HG03521 (cell line): ENCODE measurements at regions not wholly inside any gene's neighbourhood (a gene's known extent, or its start where the extent isn't known, plus 50 kb on each side); places are given as distances from the start of the nearest gene placed in this dataset.
"Not testable (repeated sequence)": the region's sequence is repeated elsewhere in the genome, so short reads cannot be mapped to it uniquely, and the experiment has no call there.

ENCODE experiments used
- ATAC-seq: cut with Tn5 transposase; IDR thresholded peaks from one replicate; pipeline ENCODE4 v1.9.1; 2021; ENCODE audit warnings: mild to moderate bottlenecking, moderate library complexity; ENCODE audit not compliant: unreplicated experiment

DNA sequence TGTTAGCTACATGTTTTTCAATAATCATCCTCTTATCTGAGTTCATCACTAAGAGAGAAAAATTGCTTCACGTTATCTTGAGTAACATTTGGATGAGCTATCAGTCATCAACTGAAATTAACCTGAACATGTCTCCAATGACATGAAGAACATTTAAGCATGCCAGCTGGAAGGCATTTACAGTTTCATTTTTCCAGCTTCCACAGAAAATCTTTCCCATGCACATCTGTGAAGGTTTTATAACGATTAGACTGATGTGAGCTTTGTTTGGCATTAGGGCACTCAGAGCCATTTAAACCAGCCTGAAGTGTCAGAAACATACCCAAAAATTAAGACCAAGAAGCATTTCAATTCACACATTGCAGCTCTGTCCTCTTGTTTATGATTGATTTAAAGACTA, 235.8 kb upstream of the ARHGEF26 start:
- ATAC-seq = no peak

DNA sequence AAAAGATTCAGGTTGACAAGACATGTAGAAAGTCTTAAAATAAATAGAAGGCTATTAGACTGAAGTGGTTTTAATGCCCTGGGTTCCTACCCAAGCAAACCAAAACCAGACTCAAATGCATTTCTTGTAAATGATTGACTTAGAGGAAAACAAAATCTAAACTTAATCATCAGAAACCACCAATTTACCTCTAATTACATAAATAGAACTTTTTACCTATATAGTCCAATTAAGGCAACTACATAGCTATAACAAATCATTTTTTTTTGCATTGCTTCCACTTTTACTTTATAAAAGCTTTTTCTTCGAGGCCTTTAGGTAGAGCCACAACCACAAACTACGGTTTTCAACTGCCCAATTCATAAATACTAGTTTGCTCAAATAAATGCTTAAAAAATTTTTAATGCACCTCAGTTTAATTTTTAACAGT, 231.3 kb upstream of the ARHGEF26 start:
- ATAC-seq = no peak

DNA sequence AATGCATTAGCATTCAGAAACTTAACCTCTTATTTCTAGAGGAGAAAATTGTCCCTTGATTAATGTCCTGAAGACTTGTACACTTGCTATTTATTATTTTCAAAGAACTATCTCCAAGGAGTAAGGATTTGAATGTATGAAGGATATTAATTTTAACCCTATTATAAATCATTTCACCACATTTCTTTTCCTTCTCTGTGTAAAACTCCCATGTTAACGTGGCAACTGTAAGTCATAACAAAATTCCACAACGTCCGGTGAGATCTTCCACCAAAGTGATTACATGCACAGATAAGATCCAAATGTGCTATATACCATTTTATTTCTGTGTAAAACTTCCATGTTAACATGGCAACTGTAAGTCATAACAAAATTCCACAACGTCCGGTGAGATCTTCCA, 229.1 kb upstream of the ARHGEF26 start:
- ATAC-seq = no peak

DNA sequence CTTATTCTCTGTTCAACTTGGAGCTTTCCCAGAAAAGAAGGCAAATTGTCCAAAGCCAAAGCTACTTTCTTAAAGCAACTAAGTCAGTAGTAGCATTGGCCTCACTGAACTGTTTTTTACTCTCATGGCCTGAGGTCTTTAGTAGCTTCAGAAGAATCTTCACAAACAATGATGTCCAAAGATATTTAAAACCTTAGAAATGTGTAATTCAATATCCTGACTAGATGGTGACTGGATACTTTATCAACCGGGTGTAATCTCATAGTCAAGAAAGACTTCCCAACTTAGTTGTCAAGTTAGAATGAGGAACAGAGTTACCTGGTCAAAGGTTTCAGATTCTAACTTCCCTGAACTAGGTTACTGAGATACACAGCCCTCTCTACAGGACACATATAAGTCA, 226.3 kb upstream of the ARHGEF26 start:
- no peak for ATAC-seq

DNA sequence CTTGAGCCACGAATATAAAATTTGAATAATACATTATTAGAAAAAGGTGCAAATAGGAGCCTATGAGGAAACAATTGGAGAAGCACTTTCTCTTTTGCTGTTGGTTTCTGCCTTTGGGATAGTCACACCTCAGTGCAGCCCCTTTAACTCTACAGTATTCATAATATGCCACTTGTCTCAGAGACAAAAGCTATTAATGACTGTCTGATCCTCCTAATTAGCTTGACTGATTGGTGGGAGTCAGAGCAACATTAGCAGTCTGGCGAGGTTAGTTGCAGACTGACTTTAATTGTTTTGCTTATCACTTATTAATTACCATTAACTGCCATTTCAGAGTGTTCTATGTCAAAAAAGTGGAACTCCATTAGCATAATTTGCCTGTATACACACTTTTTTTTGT, 225.0 kb upstream of the ARHGEF26 start:
- no peak for ATAC-seq

DNA sequence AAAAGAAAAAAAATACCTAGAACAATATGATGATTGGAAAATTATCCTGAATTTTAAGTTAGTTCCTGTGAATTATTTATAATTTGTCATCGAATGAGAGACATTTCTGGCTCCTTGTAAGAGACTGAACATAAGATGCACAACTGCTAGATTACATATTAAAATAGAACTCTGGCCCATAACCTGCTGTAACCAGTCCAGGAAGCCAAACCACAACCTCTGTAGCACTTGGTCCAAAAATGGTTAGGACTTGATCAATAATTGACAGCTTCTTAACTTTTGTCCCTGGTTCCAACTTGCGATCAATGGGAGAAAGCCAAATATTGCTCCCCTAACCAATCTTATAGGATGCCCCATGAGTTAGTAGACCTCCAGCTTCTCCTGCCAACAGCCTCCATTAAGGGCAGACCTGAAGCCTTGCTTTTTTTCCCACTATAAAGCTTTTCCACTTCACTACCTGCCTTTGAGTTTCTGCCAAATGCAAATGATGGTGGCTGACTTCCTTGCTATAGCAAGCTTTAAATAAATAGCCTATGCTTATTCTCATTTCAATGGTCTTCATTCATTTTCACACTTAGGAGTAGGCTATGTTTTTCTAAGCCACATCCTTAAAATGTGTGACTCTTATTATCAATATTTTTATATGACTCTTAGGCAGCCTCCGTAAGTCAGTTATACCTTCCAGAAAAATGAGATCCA, 224.0 kb upstream of the ARHGEF26 start:
- peak; percentile 54 for ATAC-seq

DNA sequence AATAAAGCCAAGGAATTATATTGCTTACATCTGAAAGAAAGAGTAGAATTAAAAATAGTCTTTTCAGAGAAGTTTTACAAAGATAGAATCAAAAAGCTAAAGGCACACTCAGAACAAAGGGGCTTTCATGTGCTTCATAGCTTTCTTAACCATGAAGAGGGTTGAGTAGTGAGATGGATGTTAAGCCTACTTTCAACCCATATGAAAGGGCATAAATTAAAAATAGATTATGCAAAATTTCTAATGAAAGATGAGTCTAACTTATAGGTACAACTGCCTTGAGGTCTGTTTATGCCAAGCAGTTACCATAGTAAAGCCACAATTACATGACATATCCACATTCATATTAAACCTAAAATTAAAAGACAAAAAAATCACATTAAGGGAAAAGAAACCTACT, 223.3 kb upstream of the ARHGEF26 start:
- ATAC-seq = peak; percentile 85

DNA sequence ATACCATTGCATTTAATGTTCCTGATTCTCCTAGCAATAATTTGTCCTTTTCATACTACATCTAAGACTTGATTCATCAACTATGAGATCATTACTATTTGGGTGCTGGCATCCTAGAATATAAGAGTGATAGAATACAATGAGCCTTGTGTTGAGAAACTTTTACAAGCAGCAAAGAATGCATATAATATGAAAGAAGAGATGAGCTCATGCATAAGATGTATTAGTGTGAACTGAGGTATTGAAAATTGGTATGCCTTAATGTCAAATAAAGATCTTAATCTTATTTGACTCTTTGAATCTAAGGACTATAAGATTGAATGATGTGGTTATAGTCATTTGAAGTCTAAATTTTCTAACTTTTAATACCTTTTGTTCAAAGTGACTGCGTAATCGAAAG, 220.0 kb upstream of the ARHGEF26 start:
- no peak for ATAC-seq

DNA sequence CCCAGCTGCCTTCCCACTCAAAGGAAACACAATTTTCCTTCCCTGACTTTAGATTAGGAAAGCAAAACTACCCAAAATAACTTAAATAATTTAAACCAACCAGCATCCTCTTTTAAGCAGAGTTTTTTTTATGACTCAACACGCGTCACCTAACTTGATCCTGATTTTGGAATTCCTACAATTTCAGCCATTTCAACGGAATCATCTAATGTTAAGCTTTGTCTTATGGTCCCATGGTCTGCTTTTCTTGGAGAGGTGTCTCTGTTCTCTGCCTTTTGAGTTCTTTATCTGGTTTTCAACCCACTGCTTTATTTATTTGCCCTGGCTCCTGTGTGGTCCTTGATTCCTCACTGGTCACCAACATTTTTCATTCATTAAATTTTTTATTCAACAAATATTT, 219.2 kb upstream of the ARHGEF26 start:
- no peak for ATAC-seq

DNA sequence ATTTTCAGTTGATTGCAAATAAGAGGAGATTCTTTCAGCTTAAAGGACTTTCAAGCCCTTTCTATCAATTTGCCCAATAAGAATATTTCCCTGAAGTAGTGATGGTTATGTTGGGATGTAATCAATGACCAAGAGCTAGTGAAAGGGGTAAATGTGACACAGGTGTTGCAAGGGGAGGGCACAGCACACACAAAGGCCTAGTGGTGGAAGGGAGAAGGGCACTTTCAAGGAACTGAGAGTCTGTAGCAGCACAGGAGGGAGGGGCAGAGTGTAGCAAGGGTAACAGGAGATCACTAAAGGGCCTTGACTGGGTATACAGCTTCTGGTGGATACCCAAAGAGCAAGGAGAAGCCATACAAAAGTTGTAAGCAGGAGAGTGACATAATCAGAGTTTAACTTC, 217.8 kb upstream of the ARHGEF26 start:
- peak; percentile 83 for ATAC-seq

DNA sequence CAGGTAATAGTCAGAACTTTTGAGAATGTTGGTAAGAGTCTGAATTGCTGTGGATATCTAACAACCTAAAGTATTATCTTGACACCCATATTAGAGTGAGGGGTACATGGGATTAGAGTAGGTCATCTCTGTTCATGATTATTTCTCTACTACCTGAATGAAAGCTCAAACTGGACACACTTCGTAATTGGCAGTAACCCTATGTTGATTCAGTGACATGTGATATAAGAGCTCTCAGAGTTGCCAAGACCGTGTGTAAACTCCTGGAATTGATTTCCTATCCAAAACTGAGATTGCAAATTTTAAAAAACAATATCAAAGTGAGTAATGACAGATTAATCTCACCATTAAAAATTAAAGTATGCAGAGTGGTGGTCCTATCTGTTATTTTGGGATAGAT, 214.8 kb upstream of the ARHGEF26 start:
- no peak for ATAC-seq

DNA sequence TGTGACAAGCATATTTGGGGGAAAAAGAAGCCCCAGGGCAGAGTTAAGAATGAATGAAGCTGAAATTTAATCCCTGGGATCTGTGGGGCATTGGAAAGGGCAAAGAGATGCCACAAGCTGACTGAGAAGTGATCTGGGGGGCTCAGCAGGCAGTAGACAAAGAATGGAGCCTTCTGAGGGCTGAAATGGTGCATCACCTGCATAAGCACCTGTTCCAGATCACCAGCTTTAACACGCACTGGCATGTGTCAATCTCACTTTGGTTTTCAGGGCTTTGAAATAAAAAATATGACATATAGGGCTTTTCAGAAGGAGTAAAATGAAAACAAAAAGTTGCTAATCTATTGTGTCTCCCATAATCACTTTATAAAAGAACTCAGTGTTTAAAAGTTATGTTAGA, 210.8 kb upstream of the ARHGEF26 start:
- no peak for ATAC-seq

DNA sequence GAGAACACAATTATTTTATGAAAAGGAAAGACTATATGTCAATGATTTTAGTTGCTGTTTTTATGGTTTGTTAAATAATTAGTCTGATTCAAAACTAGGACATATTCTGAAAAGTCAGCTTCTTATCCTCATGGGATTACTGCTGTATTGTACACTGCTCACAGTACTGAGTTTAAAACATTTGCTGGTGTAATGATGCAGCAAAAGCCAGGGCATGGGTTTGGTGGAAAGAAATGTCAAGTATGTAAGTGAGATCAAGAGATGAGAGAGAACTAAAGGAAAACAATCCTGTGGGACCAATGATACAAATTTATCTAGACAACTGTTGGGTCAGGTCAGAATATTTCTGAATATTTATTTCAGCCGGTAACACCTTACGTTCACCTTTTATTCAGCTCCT, 210.1 kb upstream of the ARHGEF26 start:
- no peak for ATAC-seq

DNA sequence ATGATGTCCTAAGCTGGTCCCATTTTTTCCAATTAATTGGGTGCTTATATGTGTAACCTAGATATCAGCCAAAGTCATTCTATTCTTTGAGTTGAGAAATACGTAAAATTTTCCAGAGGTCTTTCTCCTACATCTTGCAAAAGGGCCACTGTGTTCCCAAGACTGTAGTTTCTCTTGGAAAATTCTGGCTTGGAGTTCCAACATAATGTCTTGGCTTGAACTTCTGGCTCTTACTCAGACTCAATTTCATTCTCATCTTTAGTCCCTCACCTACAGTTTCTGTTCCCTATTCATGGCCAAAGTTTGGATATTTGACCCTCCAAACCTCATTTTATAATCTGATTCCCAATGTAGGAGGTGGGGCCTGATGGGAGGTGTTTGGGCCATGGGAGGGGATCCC, 201.4 kb upstream of the ARHGEF26 start:
- ATAC-seq = no peak

DNA sequence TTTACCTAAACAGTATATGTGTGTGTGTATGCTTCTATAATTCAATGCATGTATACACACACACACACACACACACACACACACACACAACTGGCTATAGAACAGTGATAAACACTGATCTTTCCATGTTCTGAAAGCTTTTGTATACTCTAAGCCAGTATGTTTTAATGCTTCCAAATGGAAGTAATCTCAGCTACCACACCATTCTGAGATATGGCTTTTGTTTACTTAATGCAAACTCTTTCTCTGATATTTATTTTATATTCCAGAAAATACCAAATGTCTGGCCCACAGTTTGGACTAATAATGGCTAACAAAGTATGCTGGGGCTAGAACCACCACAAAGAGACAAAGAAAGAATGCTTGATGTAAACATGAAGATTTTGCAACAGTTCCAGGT, 199.4 kb upstream of the ARHGEF26 start:
- no peak for ATAC-seq

DNA sequence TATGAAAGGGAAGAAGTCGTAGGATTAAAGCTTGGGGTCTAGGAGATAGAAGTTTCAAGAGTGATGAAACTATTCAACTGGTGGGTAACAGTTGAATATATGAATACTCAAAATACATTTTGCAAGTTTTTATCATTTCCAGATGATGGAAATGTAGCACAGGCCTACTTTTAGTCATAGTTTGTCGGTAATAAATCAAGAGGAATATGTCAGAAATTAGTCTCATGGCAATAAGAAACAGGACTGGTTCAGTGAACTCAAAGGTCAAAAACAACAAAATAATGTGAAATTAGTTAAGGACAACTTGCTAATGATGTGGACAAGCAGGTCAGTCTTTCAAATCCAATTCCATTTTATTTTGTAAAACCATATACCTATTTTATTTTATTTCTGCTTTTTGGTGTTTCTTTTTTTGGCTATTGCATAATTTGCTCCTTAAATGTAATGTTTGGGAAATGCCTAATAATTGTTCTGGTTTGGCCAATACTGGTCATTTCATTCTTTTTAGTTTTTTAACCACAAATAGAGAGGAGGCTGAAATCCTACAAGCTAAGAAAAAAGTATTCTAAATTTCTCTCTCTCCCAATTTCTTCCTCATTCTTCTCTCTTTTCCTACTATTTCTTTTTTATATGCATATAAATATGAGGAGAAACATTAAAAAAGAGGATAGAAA, 195.2 kb upstream of the ARHGEF26 start:
- ATAC-seq = no peak

DNA sequence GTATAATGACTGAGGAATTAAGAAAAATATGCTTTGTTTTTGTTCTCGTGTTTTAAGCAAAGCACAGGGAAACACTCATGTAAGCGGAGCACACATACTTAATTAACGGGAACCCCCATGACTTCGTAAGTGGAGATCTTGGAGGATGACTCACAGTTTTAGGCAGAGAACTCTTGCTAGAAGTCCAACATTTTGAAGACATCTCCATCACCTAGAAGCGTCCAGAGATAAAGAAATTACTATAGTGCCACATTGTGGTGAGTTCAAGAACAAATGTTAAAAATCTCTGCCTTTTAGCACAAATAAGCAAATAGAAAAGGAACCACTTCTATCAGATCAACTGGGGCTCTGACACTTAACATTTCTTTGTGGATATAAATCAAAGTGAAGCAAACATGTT, 194.1 kb upstream of the ARHGEF26 start:
- ATAC-seq = no peak

DNA sequence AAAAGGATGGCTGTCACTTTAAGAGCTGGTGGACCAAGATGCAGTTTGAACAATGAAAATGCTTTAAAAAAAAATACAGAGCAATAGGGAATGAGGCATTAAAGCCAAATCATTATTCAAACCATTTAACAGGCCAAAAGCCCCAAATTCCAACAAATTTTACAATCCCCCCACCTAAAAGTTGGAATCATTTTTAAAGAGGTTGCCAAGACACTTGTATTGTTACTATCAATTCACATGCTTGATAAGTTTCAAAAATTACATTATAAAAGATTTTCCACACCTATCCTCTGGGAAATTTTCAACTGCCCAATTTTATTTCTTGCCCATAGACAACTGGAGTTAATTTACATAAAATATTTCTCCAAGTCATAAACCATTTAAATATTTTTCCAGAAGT, 192.3 kb upstream of the ARHGEF26 start:
- ATAC-seq = no peak

DNA sequence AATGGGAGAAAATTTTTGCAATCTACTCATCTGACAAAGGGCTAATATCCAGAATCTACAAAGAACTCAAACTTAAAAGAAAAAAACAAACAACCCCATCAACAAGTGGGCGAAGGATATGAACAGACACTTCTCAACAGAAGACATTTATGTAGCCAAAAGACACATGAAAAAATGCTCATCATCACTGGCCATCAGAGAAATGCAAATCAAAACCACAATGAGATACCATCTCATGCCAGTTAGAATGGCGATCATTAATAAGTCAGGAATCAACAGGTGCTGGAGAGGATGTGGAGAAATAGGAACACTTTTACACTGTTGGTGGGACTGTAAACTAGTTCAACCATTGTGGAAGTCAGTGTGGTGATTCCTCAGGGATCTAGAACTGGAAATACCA, 187.7 kb upstream of the ARHGEF26 start:
- not testable (repeated sequence) for ATAC-seq

DNA sequence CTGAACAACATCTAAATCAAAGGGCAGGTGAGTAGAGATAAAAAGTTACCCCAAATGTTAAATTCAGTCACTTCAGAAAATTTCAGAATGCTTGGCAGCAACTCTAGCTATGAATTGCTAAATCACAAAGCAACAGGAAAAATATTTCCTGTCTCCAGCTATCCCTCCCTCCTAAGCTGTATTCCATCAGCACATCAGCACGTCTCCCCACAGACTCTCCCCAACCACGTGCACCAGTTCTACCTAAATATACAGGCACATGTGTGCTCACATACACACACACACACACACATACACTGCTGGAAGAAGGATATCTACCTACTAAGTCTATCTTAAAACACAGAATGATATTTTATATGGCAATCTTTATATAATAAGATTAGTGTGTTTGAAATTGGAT, 177.1 kb upstream of the ARHGEF26 start:
- no peak for ATAC-seq

DNA sequence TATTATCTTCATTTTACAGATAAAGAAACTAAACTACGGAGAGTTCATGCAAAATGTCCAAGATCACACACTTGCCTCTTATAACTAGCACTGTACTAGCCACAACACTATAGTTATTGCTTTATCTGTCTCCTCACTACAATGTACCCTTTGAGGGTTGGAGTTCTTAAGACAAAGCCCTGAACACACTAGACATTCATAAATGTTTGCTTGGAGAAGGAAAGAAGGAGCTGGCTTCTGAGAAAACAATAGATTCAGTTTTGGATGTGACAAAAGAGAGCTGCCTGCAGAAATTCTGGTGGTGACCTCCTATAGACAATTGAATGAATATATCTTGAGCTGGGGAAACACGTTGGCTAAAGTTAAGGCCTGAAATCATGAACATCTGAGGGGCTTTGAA, 169.9 kb upstream of the ARHGEF26 start:
- ATAC-seq = no peak

DNA sequence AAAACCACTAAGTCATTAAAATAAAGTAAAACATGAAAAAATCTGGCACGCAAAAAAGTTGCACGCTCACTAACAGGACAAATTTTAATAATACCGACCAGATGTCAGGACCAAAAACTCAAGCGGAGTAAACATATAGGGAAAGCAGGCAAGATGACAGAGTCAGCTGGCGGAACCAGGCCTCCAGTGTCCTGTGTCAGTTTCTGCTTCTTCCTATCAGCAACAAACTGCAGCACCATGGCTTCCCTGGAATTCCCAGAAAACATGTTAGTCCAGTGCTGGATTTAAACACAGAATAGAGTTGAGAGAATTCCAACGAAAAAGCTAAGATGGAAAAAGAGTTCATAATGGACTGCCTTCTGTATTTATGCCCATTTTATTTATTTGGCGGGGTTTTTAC, 169.1 kb upstream of the ARHGEF26 start:
- no peak for ATAC-seq

DNA sequence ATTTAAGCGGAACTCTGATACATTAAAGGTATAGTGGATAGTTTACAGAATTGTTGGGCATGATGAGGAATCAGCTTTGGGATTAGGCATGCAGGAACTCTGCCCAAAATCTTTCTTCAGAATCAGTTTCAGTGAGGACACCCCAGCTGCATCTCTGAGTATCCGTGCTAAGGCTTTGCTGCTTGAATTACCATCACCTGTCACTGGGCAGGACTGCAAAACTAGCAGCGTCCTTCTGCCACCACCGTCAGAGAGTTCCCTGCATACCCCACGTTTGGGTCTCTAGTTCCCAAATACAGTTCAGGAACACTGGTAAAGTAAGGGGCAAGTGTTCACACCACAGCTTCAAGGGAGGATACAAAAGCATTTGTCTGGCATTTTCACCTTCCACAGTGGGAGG, 164.6 kb upstream of the ARHGEF26 start:
- ATAC-seq = no peak
